K562 (cell line): ENCODE measurements at regions not wholly inside any gene's neighbourhood (a gene's known extent, or its start where the extent isn't known, plus 50 kb on each side); places are given as distances from the start of the nearest gene placed in this dataset.

Source experiments
- ATAC-seq: fragments of 200-7000 bp; cut with Tn5 transposase; 3 replicates; pipeline ENCODE4 v1.9.1; 2020; ENCODE audit warnings: moderate library complexity
- BruUV-seq: library from RNA; stranded (reverse); fragments of 400-500 nt; replicated peaks from 2 replicates; lab custom pipeline; 2021; lab: Mats Ljungman, UMichigan
- CTCF ChIA-PET: fragments of 300-600 bp; formaldehyde crosslinking; extraction: SDS; loops from one replicate; lab custom pipeline; 2021; ENCODE audit warnings: low intra/inter-chr PET ratio; lab: Yijun Ruan, JAX
- POLR2A ChIA-PET: fragments of 300-600, 350-650 bp; sonication (Branson Sonifier 250); formaldehyde crosslinking; extraction: SDS; loops from one replicate; lab custom pipeline; 2021; ENCODE audit warnings: antibody characterized with exemption, inconsistent platforms; lab: Yijun Ruan, JAX
- DNase-seq, 4 experiments: peaks; one replicate each; pipeline versions ENCODE4 v3.0.0 to v3.0.0-alpha.2; 2011 to 2018; ENCODE audit warnings: low spot score in 3 of 4, mixed read lengths in 3 of 4; ENCODE audit errors: extremely low read depth in 1 of 4
- FAIRE-seq: peaks from 2 replicates; lab custom pipeline; 2011; peaks lifted over from hg19 to GRCh38; lab: Jason Lieb, UNC
- H2AFZ ChIP-seq: 2 replicates; pipeline ENCODE4 v1.6.0; 2011; ENCODE audit warnings: low read depth, low read length, control low read depth, inconsistent platforms
- H3K27ac ChIP-seq: fragments of 200-600 bp; 3 replicates; pipeline ENCODE4 v1.8.0; 2011; ENCODE audit warnings: low read depth, mild to moderate bottlenecking, control low read depth, inconsistent platforms, low read length, moderate library complexity, mixed read lengths; ENCODE audit errors: extremely low read depth
- H3K27me3 ChIP-seq, 2 experiments: fragments of 300-600 bp in 1 of 2; 2 replicates in 1 of 2; 3 replicates in 1 of 2; pipeline versions ENCODE4 v1.6.0 to v1.8.0; 2011; ENCODE audit warnings: inconsistent platforms in 2 of 2, low read length in 2 of 2, mild to moderate bottlenecking in 1 of 2, mixed read lengths in 1 of 2, moderate library complexity in 1 of 2; ENCODE audit not compliant: control insufficient read depth in 2 of 2, insufficient read depth in 2 of 2
- H3K36me3 ChIP-seq: fragments of 300-600 bp; 3 replicates; pipeline ENCODE4 v1.8.0; 2011; ENCODE audit warnings: mild to moderate bottlenecking, low read length, inconsistent platforms; ENCODE audit not compliant: control insufficient read depth, insufficient read depth
- H3K4me1 ChIP-seq, 2 experiments: fragments of 200-600 bp in 1 of 2; replicated peaks in 1 of 2; 2 replicates in 1 of 2; 3 replicates in 1 of 2; pipeline versions ENCODE4 v1.5.1 to v1.8.0; 2011; ENCODE audit warnings: inconsistent platforms in 2 of 2, low read length in 2 of 2, mild to moderate bottlenecking in 1 of 2, mixed read lengths in 1 of 2, moderate library complexity in 1 of 2; ENCODE audit not compliant: control insufficient read depth in 2 of 2, insufficient read depth in 2 of 2
- H3K4me2 ChIP-seq: 2 replicates; pipeline ENCODE4 v1.6.1; 2011; ENCODE audit warnings: low read length, control low read depth, inconsistent platforms, mixed read lengths; ENCODE audit not compliant: insufficient read depth
- H3K4me3 ChIP-seq: fragments of 200-600 bp; sonication (generic), shearing (Covaris generic); 2 replicates; pipeline ENCODE4 v1.5.1; 2016; ENCODE audit warnings: control low read depth, inconsistent platforms
- H3K79me2 ChIP-seq: fragments of 200-600 bp; 3 replicates; pipeline ENCODE4 v1.8.0; 2011; ENCODE audit warnings: low read length, inconsistent platforms; ENCODE audit not compliant: control insufficient read depth, insufficient read depth
- H3K9ac ChIP-seq, 2 experiments: 2 replicates each; pipeline versions ENCODE4 v1.6.0 to v1.6.1; 2011; ENCODE audit warnings: low read depth in 2 of 2, low read length in 2 of 2, control low read depth in 1 of 2, inconsistent platforms in 1 of 2, mild to moderate bottlenecking in 1 of 2, mixed read lengths in 1 of 2; ENCODE audit not compliant: insufficient read depth in 1 of 2
- H3K9me1 ChIP-seq: one replicate; pipeline ENCODE4 v1.6.0; 2011; ENCODE audit warnings: inconsistent platforms, mild to moderate bottlenecking, low read length, moderate library complexity; ENCODE audit not compliant: control insufficient read depth, insufficient read depth
- H3K9me3 ChIP-seq: replicated peaks from 2 replicates; pipeline ENCODE4 v1.5.1; 2011; ENCODE audit warnings: low read depth, low read length, inconsistent platforms; ENCODE audit not compliant: control insufficient read depth, insufficient read depth
- H4K20me1 ChIP-seq: replicated peaks from 2 replicates; pipeline ENCODE4 v1.6.1; 2011; ENCODE audit warnings: low read length, inconsistent platforms, mixed read lengths; ENCODE audit not compliant: control insufficient read depth, insufficient read depth
- ADNP ChIP-seq: fragments of 200-800 bp; sonication (Bioruptor generic); IDR thresholded peaks from 2 replicates; pipeline ENCODE4 v1.6.1; 2016; ENCODE audit warnings: missing genetic modification characterization, missing compliant biosample characterization
- ARID3B ChIP-seq: fragments of 250-450 bp; sonication (Bioruptor Pico); IDR thresholded peaks from 2 replicates; pipeline ENCODE4 v1.4.0; 2020; ENCODE audit warnings: borderline replicate concordance
- CTBP1 ChIP-seq: fragments of 450-650 bp; IDR thresholded peaks from 2 replicates; pipeline ENCODE4 v1.6.1; 2016; ENCODE audit warnings: borderline replicate concordance
- ELK1 ChIP-seq: sonication (generic); formaldehyde crosslinking; IDR thresholded peaks from 2 replicates; pipeline ENCODE4 v1.8.1; 2022; ENCODE audit warnings: missing genetic modification reagents
- GABPB1 ChIP-seq: sonication (generic); formaldehyde crosslinking; IDR thresholded peaks from 2 replicates; pipeline ENCODE4 v1.8.0; 2022; ENCODE audit warnings: mild to moderate bottlenecking, missing genetic modification reagents
- HNRNPL ChIP-seq: fragments of 200-400 bp; formaldehyde crosslinking; IDR thresholded peaks from 2 replicates; pipeline ENCODE4 v1.6.1; 2017; ENCODE audit warnings: low read depth, mild to moderate bottlenecking, low read length
- MAFF ChIP-seq: IDR thresholded peaks from 2 replicates; pipeline ENCODE4 v1.6.1; 2012; ENCODE audit warnings: low read length, improper control_type of control experiment
- OTX1 ChIP-seq: fragments of 450-650 bp; formaldehyde crosslinking; IDR thresholded peaks from 2 replicates; pipeline ENCODE4 v1.4.0; 2022; ENCODE audit warnings: mild to moderate bottlenecking
- SAFB2 ChIP-seq: fragments of 200-400 bp; formaldehyde crosslinking; IDR thresholded peaks from 2 replicates; pipeline ENCODE4 v1.6.1; 2018; ENCODE audit warnings: borderline replicate concordance, low read length, low read depth, moderate library complexity; ENCODE audit not compliant: severe bottlenecking
- TFAM ChIP-seq: fragments of 250-450 bp; sonication (Bioruptor Pico); conservative IDR thresholded peaks from 2 replicates; pipeline ENCODE4 v1.5.0; 2021; ENCODE audit warnings: mild to moderate bottlenecking, moderate library complexity
- USF2 ChIP-seq: sonication (generic); formaldehyde crosslinking; IDR thresholded peaks from 2 replicates; pipeline ENCODE4 v1.5.0; 2020; ENCODE audit warnings: missing genetic modification reagents
- WGBS: fragments of 100-300 bp; shearing (Covaris generic); methylation state at CpG from one replicate; pipeline ENCODE4 v1.1.6; 2016; ENCODE audit warnings: low coverage, mixed read lengths; ENCODE audit not compliant: insufficient coverage; ENCODE audit errors: missing lambda C conversion rate; 5-methylcytosine and 5-hydroxymethylcytosine counted together
- in situ Hi-C: fragments of 300-500 bp; cut with MboI; formaldehyde crosslinking; loops from 4 replicates; pipeline ENCODE4 v1.15.0; 2018; ENCODE audit warnings: inconsistent platforms, mixed read lengths
- intact Hi-C: fragments of 100-400 bp; cut with micrococcal nuclease; formaldehyde crosslinking; loops from 2 replicates; pipeline ENCODE4 v1.14.2; 2022
- TF ChIP-seq, protein P1 (sequence below): fragments of 250-450 bp; sonication (Bioruptor Pico); IDR thresholded peaks from 2 replicates; pipeline ENCODE4 v1.4.0; 2020; ENCODE audit warnings: mild to moderate bottlenecking
- TF ChIP-seq, protein P2 (sequence below): fragments of 450-650 bp; IDR thresholded peaks from 2 replicates; pipeline ENCODE4 v1.7.0; 2016; ENCODE audit warnings: borderline replicate concordance

DNA sequence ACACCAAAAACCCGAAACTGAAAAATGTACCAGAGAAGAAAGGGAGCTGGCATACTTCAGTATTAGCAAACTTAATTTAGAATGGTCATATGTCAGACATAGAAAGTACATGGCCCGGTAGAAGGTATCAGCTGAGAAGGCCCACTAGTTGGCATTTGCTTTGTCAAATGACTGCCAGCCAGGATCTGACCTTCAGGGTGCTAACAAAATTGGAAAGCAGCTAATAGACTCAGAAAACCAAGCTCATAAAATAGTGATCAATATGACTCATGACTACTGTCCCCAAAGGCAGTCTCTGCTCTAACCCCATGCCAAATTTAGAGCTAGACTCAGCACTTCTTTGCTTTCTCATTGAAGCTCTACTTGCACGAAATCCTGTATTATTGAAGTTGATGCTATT lies 342.7 kb downstream of the PDGFC start (continued):
- TF ChIP-seq USF2 (CRISPR knock-in tag), result no peak
- TF ChIP-seq OTX1 (CRISPR knock-in tag), result no peak
- no peak for TF ChIP-seq MAFF

DNA sequence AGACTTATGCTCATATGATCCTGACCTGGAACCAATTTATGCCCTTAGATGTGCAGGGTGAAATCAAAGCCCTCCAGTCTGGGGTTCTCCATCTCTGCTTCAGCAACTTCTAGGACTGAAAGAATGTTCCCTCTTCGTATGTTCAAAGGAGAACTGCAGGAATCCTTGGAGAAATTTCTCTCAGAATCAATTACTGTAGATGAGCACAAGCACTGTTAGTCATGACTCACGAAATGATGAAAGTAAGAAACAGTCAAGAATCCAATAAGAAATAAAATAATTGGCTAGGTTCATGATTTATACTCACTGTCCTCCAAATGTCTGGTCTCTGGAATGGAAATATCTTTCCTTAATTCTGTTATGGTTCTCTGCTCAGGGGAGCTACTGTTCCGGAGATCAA lies 348.2 kb downstream of the PDGFC start:
- Histone ChIP-seq H2AFZ (no peak overlapping the region), H3K9ac (no peak overlapping the region), H3K9me3 (no peaks in the 10 kb centered on the region; the same call in 1 of the 2 replicates), H3K27ac (no peak overlapping the region), H3K27me3 (no peaks in the 10 kb centered on the region), H3K4me2 (no peak overlapping the region), H3K36me3 (no peaks in the 10 kb centered on the region), H3K79me2 (no peaks in the 10 kb centered on the region), H3K9me1 (no peaks in the 10 kb centered on the region), H3K4me1 (no peaks in the 10 kb centered on the region), H4K20me1 (no peaks in the 10 kb centered on the region), H3K4me3 (no peak overlapping the region)
- CTCF ChIA-PET, result no interaction called here
- no peak for DNase-seq
- BruUV-seq, result no TSS peak
- POLR2A ChIA-PET, result no interaction called here
- in situ Hi-C loops (no loop called here), intact Hi-C loops (no loop called here)
- ATAC-seq, result no peak
- WGBS, result 2% methylated on average over 3 of the region's 3 CpGs
- FAIRE-seq, result no peak
- TF ChIP-seq GABPB1 (CRISPR knock-in tag) (no peak), MAFF (no peak), HNRNPL (no peak), SAFB2 (no peak), ARID3B (no peak), USF2 (CRISPR knock-in tag) (no peak), CTBP1 (no peak), ELK1 (CRISPR knock-in tag) (no peak), TFAM (CRISPR knock-in tag) (no peak), ADNP (tag) (no peak)
- TF ChIP-seq, protein P1, sequence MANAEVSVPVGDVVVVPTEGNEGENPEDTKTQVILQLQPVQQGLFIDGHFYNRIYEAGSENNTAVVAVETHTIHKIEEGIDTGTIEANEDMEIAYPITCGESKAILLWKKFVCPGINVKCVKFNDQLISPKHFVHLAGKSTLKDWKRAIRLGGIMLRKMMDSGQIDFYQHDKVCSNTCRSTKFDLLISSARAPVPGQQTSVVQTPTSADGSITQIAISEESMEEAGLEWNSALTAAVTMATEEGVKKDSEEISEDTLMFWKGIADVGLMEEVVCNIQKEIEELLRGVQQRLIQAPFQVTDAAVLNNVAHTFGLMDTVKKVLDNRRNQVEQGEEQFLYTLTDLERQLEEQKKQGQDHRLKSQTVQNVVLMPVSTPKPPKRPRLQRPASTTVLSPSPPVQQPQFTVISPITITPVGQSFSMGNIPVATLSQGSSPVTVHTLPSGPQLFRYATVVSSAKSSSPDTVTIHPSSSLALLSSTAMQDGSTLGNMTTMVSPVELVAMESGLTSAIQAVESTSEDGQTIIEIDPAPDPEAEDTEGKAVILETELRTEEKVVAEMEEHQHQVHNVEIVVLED (CRISPR knock-in tag), result no peak
- TF ChIP-seq, protein P2, sequence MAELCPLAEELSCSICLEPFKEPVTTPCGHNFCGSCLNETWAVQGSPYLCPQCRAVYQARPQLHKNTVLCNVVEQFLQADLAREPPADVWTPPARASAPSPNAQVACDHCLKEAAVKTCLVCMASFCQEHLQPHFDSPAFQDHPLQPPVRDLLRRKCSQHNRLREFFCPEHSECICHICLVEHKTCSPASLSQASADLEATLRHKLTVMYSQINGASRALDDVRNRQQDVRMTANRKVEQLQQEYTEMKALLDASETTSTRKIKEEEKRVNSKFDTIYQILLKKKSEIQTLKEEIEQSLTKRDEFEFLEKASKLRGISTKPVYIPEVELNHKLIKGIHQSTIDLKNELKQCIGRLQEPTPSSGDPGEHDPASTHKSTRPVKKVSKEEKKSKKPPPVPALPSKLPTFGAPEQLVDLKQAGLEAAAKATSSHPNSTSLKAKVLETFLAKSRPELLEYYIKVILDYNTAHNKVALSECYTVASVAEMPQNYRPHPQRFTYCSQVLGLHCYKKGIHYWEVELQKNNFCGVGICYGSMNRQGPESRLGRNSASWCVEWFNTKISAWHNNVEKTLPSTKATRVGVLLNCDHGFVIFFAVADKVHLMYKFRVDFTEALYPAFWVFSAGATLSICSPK, result no peak
